GM23338 (cell line): ENCODE measurements at regions not wholly inside any gene's neighbourhood (a gene's known extent, or its start where the extent isn't known, plus 50 kb on each side); places are given as distances from the start of the nearest gene placed in this dataset.

Experiments used
- ATAC-seq: fragments of 200-7000 bp; cut with Tn5 transposase; 3 replicates; pipeline ENCODE4 v1.9.1; 2020
- DNase-seq: peaks from one replicate; pipeline ENCODE4 v3.0.0-alpha.2; 2015; ENCODE audit warnings: low spot score
- H2AFZ ChIP-seq: fragments of 200-600 bp; sonication (generic); 2 replicates; pipeline ENCODE4 v1.8.0; 2016; ENCODE audit warnings: antibody characterized with exemption, mild to moderate bottlenecking, moderate library complexity
- H3F3A ChIP-seq: fragments of 200-600 bp; sonication (generic); replicated peaks from 2 replicates; pipeline ENCODE4 v1.8.0; 2017; ENCODE audit warnings: antibody characterized with exemption, mixed run types, low read depth
- H3K27ac ChIP-seq: fragments of 200-600 bp; sonication (generic); 2 replicates; pipeline ENCODE4 v1.6.1; 2016; ENCODE audit warnings: low read depth
- H3K27me3 ChIP-seq: fragments of 200-600 bp; sonication (generic); 2 replicates; pipeline ENCODE4 v1.8.0; 2016; ENCODE audit warnings: mild to moderate bottlenecking, mixed run types, moderate library complexity; ENCODE audit not compliant: insufficient read depth
- H3K36me3 ChIP-seq: fragments of 200-600 bp; sonication (generic); 2 replicates; pipeline ENCODE4 v1.8.0; 2016; ENCODE audit warnings: mild to moderate bottlenecking; ENCODE audit not compliant: insufficient read depth
- H3K4me1 ChIP-seq: fragments of 200-600 bp; sonication (generic); 2 replicates; pipeline ENCODE4 v1.8.0; 2016; ENCODE audit warnings: mild to moderate bottlenecking, moderate library complexity; ENCODE audit not compliant: insufficient read depth
- H3K4me2 ChIP-seq: fragments of 200-600 bp; sonication (generic); 2 replicates; pipeline ENCODE4 v1.7.1; 2017; ENCODE audit warnings: mixed run types
- H3K4me3 ChIP-seq: fragments of 200-600 bp; sonication (generic); 2 replicates; pipeline ENCODE4 v1.6.1; 2016; ENCODE audit warnings: mixed run types
- H3K79me2 ChIP-seq: fragments of 200-600 bp; sonication (generic); replicated peaks from 2 replicates; pipeline ENCODE4 v1.8.0; 2017; ENCODE audit warnings: mild to moderate bottlenecking; ENCODE audit not compliant: insufficient read depth
- H3K9me2 ChIP-seq: fragments of 200-600 bp; sonication (generic); 2 replicates; pipeline ENCODE4 v1.8.0; 2017; ENCODE audit not compliant: insufficient read depth
- H4K20me1 ChIP-seq: fragments of 200-600 bp; sonication (generic); replicated peaks from 2 replicates; pipeline ENCODE4 v1.8.0; 2017; ENCODE audit warnings: mild to moderate bottlenecking; ENCODE audit not compliant: insufficient read depth
- H3K27ac Mint-ChIP-seq: 2 replicates; pipeline ENCODE4 v1.8.0; 2020; ENCODE audit warnings: inconsistent platforms, mild to moderate bottlenecking, moderate library complexity, mixed read lengths
- H3K27me3 Mint-ChIP-seq: 3 replicates; pipeline ENCODE4 v1.8.0; 2022; ENCODE audit warnings: low read depth, mild to moderate bottlenecking, moderate library complexity, mixed read lengths, inconsistent platforms; ENCODE audit not compliant: insufficient read depth, poor library complexity
- H3K36me3 Mint-ChIP-seq: 3 replicates; pipeline ENCODE4 v1.8.0; 2021; ENCODE audit warnings: low read depth, mild to moderate bottlenecking, inconsistent platforms, moderate library complexity, mixed read lengths
- H3K4me1 Mint-ChIP-seq: 3 replicates; pipeline ENCODE4 v1.8.0; 2020; ENCODE audit warnings: mild to moderate bottlenecking, inconsistent platforms, mixed read lengths
- H3K4me3 Mint-ChIP-seq: 3 replicates; pipeline ENCODE4 v1.8.0; 2021; ENCODE audit warnings: moderate library complexity, mild to moderate bottlenecking, inconsistent platforms, mixed read lengths
- H3K9me3 Mint-ChIP-seq: 3 replicates; pipeline ENCODE4 v1.8.0; 2020; ENCODE audit warnings: moderate library complexity, mild to moderate bottlenecking, inconsistent platforms, mixed read lengths
- CREB1 ChIP-seq: fragments of 250-450 bp; sonication (Bioruptor Pico); IDR thresholded peaks from 2 replicates; pipeline ENCODE4 v1.5.0; 2020; ENCODE audit warnings: low read depth, mild to moderate bottlenecking, moderate library complexity
- CTCF ChIP-seq, 2 experiments: fragments of 200-600 bp in 1 of 2; sonication (generic) in 1 of 2; conservative IDR thresholded peaks; 2 replicates each; pipeline versions ENCODE4 v1.5.1 to v1.6.1; 2016 to 2017; ENCODE audit warnings: antibody characterized with exemption in 2 of 2, low read depth in 2 of 2, mild to moderate bottlenecking in 2 of 2, moderate library complexity in 1 of 2
- ETS1 ChIP-seq: IDR thresholded peaks from 2 replicates; pipeline ENCODE4 v1.6.1; 2016; ENCODE audit warnings: antibody characterized with exemption
- EZH2phosphoT487 ChIP-seq: fragments of 200-600 bp; sonication (generic); IDR thresholded peaks from one replicate; pipeline ENCODE4 v1.8.1; 2018; ENCODE audit warnings: antibody characterized with exemption; ENCODE audit not compliant: unreplicated experiment
- NANOG ChIP-seq: IDR thresholded peaks from 2 replicates; pipeline ENCODE4 v1.6.1; 2016; ENCODE audit warnings: antibody characterized with exemption, borderline replicate concordance
- POLR2AphosphoS5 ChIP-seq: IDR thresholded peaks from 2 replicates; pipeline ENCODE4 v1.6.1; 2016; ENCODE audit warnings: antibody characterized with exemption, low read depth
- ZNF331 ChIP-seq: fragments of 250-450 bp; sonication (Bioruptor Pico); IDR thresholded peaks from 2 replicates; pipeline ENCODE4 v1.5.0; 2020; ENCODE audit warnings: low read depth, mild to moderate bottlenecking, moderate library complexity

- H3K4me3 Mint-ChIP-seq = no peak overlapping the region
Measured at GRCh38 chr7:36053589-36053988, 99.5 kb upstream of the EEPD1 start.

GRCh38 chr7:36054637-36055036 lies 98.4 kb upstream of the EEPD1 start:
- no peak for DNase-seq
- peaks cover 3% of the 10 kb centered on the region; the same call in 2 of the 3 replicates for H3K9me3 Mint-ChIP-seq
- H3K4me3 Mint-ChIP-seq = no peak overlapping the region
- H3K79me2 ChIP-seq = no peaks in the 10 kb centered on the region
- H3K4me1 Mint-ChIP-seq = peaks cover 14% of the 10 kb centered on the region
- H3K36me3 ChIP-seq = no peaks in the 10 kb centered on the region; the same call in 1 of the 2 replicates
- H3K4me2 ChIP-seq = no peak overlapping the region
- no peak overlapping the region for H3K4me3 ChIP-seq
- H3F3A ChIP-seq = no peaks in the 10 kb centered on the region
- no peak for ATAC-seq
- H3K27me3 Mint-ChIP-seq = peaks cover 3% of the 10 kb centered on the region
- no peak overlapping the region for H2AFZ ChIP-seq
- H3K36me3 Mint-ChIP-seq = no peaks in the 10 kb centered on the region
- H3K27ac ChIP-seq = no peak overlapping the region
- no peak for TF ChIP-seq ZNF331 (CRISPR knock-in tag)
- no peak for TF ChIP-seq POLR2AphosphoS5
- TF ChIP-seq NANOG = no peak
- no peak for TF ChIP-seq ETS1
- no peak for TF ChIP-seq CTCF (conservative IDR thresholded peaks at IDR 0.05; ENCODE audit: low read depth in 2 of 2)
- no peaks in the 10 kb centered on the region; the same call in 1 of the 2 replicates for H3K9me2 ChIP-seq
- H3K27ac Mint-ChIP-seq = no peak overlapping the region
- H3K4me1 ChIP-seq = 0 out of 2 replicates have a peak, but pooled peaks cover 1% of the 10 kb centered on the region
- H4K20me1 ChIP-seq = no peaks in the 10 kb centered on the region
- no peaks in the 10 kb centered on the region for H3K27me3 ChIP-seq

More at GRCh38 chr7:36053589-36053988, 99.5 kb upstream of the EEPD1 start:
- H3K4me2 ChIP-seq = no peak overlapping the region
- H3K36me3 Mint-ChIP-seq = no peaks in the 10 kb centered on the region
- H3K27ac ChIP-seq = no peak overlapping the region
- ATAC-seq (no peak), DNase-seq (no peak)
- H3K27me3 ChIP-seq = no peaks in the 10 kb centered on the region
- peaks cover 19% of the 10 kb centered on the region for H3K4me1 Mint-ChIP-seq
- H3K27me3 Mint-ChIP-seq = no peaks in the 10 kb centered on the region
- no peak overlapping the region for H3K27ac Mint-ChIP-seq
- no peak overlapping the region for H2AFZ ChIP-seq
- TF ChIP-seq CREB1 (CRISPR knock-in tag) = no peak
- H3K4me3 ChIP-seq = no peak overlapping the region
- H3K9me2 ChIP-seq = no peaks in the 10 kb centered on the region; the same call in 1 of the 2 replicates
- H3F3A ChIP-seq = no peaks in the 10 kb centered on the region
- H3K79me2 ChIP-seq = no peaks in the 10 kb centered on the region
- peaks cover 12% of the 10 kb centered on the region; the same call in 1 of the 2 replicates for H3K4me1 ChIP-seq
- H4K20me1 ChIP-seq = no peaks in the 10 kb centered on the region
- no peaks in the 10 kb centered on the region; the same call in 1 of the 2 replicates for H3K36me3 ChIP-seq
- no peaks in the 10 kb centered on the region; the same call in 2 of the 3 replicates for H3K9me3 Mint-ChIP-seq

GRCh38 chr7:36055207-36055606 lies 97.8 kb upstream of the EEPD1 start:
- H3K27me3 Mint-ChIP-seq = peaks cover 3% of the 10 kb centered on the region
- Histone ChIP-seq H4K20me1 (no peaks in the 10 kb centered on the region), H2AFZ (no peak overlapping the region), H3K4me1 (no peaks in the 10 kb centered on the region), H3K36me3 (no peaks in the 10 kb centered on the region; the same call in 1 of the 2 replicates), H3F3A (no peaks in the 10 kb centered on the region), H3K79me2 (no peaks in the 10 kb centered on the region), H3K27me3 (no peaks in the 10 kb centered on the region), H3K4me3 (no peak overlapping the region), H3K9me2 (no peaks in the 10 kb centered on the region; the same call in 1 of the 2 replicates), H3K4me2 (no peak overlapping the region), H3K27ac (no peak overlapping the region)
- peaks cover 11% of the 10 kb centered on the region for H3K4me1 Mint-ChIP-seq
- no peak overlapping the region for H3K27ac Mint-ChIP-seq
- H3K4me3 Mint-ChIP-seq = no peak overlapping the region
- no peak for TF ChIP-seq CTCF (conservative IDR thresholded peaks at IDR 0.05; ENCODE audit: low read depth in 2 of 2)
- TF ChIP-seq EZH2phosphoT487 = no peak
- no peak for TF ChIP-seq ETS1
- TF ChIP-seq CREB1 (CRISPR knock-in tag) = no peak
- peaks cover 3% of the 10 kb centered on the region; the same call in 2 of the 3 replicates for H3K9me3 Mint-ChIP-seq
- H3K36me3 Mint-ChIP-seq = no peaks in the 10 kb centered on the region
- DNase-seq = no peak
- no peak for ATAC-seq
